H9 (cell line): ENCODE measurements at regions not wholly inside any gene's neighbourhood (a gene's known extent, or its start where the extent isn't known, plus 50 kb on each side); places are given as distances from the start of the nearest gene placed in this dataset.

Experiments
- DNase-seq: peaks from one replicate; pipeline ENCODE4 v3.0.0-alpha.2; 2017
- H2AFZ ChIP-seq: one replicate; pipeline ENCODE4 v1.6.1; 2013; ENCODE audit warnings: mild to moderate bottlenecking, low read length, control low read depth, moderate library complexity
- H2AK5ac ChIP-seq: 2 replicates; pipeline ENCODE4 v1.6.1; 2013; ENCODE audit warnings: low read length, control low read depth, mixed read lengths; ENCODE audit not compliant: insufficient read length
- H2BK120ac ChIP-seq: one replicate; pipeline ENCODE4 v1.6.1; 2013; ENCODE audit warnings: low read depth, mild to moderate bottlenecking, low read length, control low read depth, inconsistent platforms; ENCODE audit not compliant: poor library complexity, severe bottlenecking
- H2BK12ac ChIP-seq: 2 replicates; pipeline ENCODE4 v1.6.1; 2013; ENCODE audit warnings: low read length, control low read depth, mixed read lengths, low read depth; ENCODE audit not compliant: insufficient read length
- H2BK15ac ChIP-seq: 2 replicates; pipeline ENCODE4 v1.6.1; 2013; ENCODE audit warnings: low read depth, low read length, control low read depth
- H2BK20ac ChIP-seq: one replicate; pipeline ENCODE4 v1.6.1; 2013; ENCODE audit warnings: low read depth, mild to moderate bottlenecking, low read length, control low read depth, inconsistent platforms; ENCODE audit not compliant: poor library complexity, severe bottlenecking
- H2BK5ac ChIP-seq: 2 replicates; pipeline ENCODE4 v1.6.1; 2013; ENCODE audit warnings: low read length, control low read depth, mixed read lengths; ENCODE audit not compliant: insufficient read length
- H3K14ac ChIP-seq: 2 replicates; pipeline ENCODE4 v1.6.1; 2013; ENCODE audit warnings: low read length, control low read depth; ENCODE audit not compliant: insufficient read depth
- H3K18ac ChIP-seq: 2 replicates; pipeline ENCODE4 v1.6.1; 2013; ENCODE audit warnings: low read depth, mild to moderate bottlenecking, mixed read lengths, low read length, control low read depth; ENCODE audit not compliant: insufficient read length
- H3K23ac ChIP-seq: 2 replicates; pipeline ENCODE4 v1.6.1; 2013; ENCODE audit warnings: low read length, control low read depth, mixed read lengths, low read depth; ENCODE audit not compliant: insufficient read length
- H3K23me2 ChIP-seq: 2 replicates; pipeline ENCODE4 v1.6.1; 2013; ENCODE audit warnings: low read depth, mild to moderate bottlenecking, mixed read lengths, low read length, control low read depth; ENCODE audit not compliant: insufficient read length, poor library complexity, severe bottlenecking
- H3K27ac ChIP-seq: 2 replicates; pipeline ENCODE4 v1.5.1; 2013; ENCODE audit warnings: low read length, control low read depth, mixed read lengths, low read depth; ENCODE audit not compliant: insufficient read length
- H3K27me3 ChIP-seq: 2 replicates; pipeline ENCODE4 v1.6.1; 2013; ENCODE audit warnings: low read length, control low read depth, inconsistent platforms; ENCODE audit not compliant: insufficient read depth
- H3K4ac ChIP-seq: 2 replicates; pipeline ENCODE4 v1.6.1; 2013; ENCODE audit warnings: low read depth, mild to moderate bottlenecking, control low read depth, inconsistent platforms, low read length, moderate library complexity
- H3K4me1 ChIP-seq: 2 replicates; pipeline ENCODE4 v1.6.1; 2013; ENCODE audit warnings: low read length, control low read depth, inconsistent platforms; ENCODE audit not compliant: insufficient read depth
- H3K4me2 ChIP-seq: 2 replicates; pipeline ENCODE4 v1.6.1; 2013; ENCODE audit warnings: low read length, control low read depth, mixed read lengths; ENCODE audit not compliant: insufficient read length, insufficient read depth
- H3K56ac ChIP-seq: 2 replicates; pipeline ENCODE4 v1.6.1; 2013; ENCODE audit warnings: low read depth, mild to moderate bottlenecking, mixed read lengths, low read length, control low read depth; ENCODE audit not compliant: insufficient read length
- H3K79me1 ChIP-seq: 2 replicates; pipeline ENCODE4 v1.6.1; 2013; ENCODE audit warnings: low read depth, mild to moderate bottlenecking, moderate library complexity, low read length, control low read depth, inconsistent platforms; ENCODE audit not compliant: insufficient read depth, poor library complexity, severe bottlenecking
- H3K79me2 ChIP-seq: 2 replicates; pipeline ENCODE4 v1.6.1; 2013; ENCODE audit warnings: low read length, control low read depth, inconsistent platforms; ENCODE audit not compliant: insufficient read depth
- H3K9ac ChIP-seq: 2 replicates; pipeline ENCODE4 v1.6.1; 2013; ENCODE audit warnings: low read length, control low read depth, mixed read lengths; ENCODE audit not compliant: insufficient read length; ENCODE audit errors: extremely low read depth
- H3K9me3 ChIP-seq: one replicate; pipeline ENCODE4 v1.6.1; 2013; ENCODE audit warnings: low read depth, low read length, inconsistent platforms; ENCODE audit not compliant: control insufficient read depth
- H3T11ph ChIP-seq: one replicate; pipeline ENCODE4 v1.6.1; 2013; ENCODE audit warnings: mild to moderate bottlenecking, low read length, control low read depth, inconsistent platforms
- H4K20me1 ChIP-seq: one replicate; pipeline ENCODE4 v1.6.1; 2013; ENCODE audit not compliant: control insufficient read depth, insufficient read length, insufficient read depth
- H4K5ac ChIP-seq: 2 replicates; pipeline ENCODE4 v1.6.1; 2013; ENCODE audit warnings: low read depth, mild to moderate bottlenecking, mixed read lengths, low read length, control low read depth; ENCODE audit not compliant: insufficient read length
- H4K8ac ChIP-seq: replicated peaks from 2 replicates; pipeline ENCODE4 v1.6.1; 2013; ENCODE audit warnings: low read length, control low read depth, mixed read lengths, low read depth; ENCODE audit not compliant: insufficient read length
- H4K91ac ChIP-seq: 2 replicates; pipeline ENCODE4 v1.6.1; 2013; ENCODE audit warnings: low read depth, mild to moderate bottlenecking, moderate library complexity, mixed read lengths, low read length, control low read depth; ENCODE audit not compliant: insufficient read length
- H3K27ac Mint-ChIP-seq, 3 experiments: 2 replicates in 2 of 3; 3 replicates in 1 of 3; pipeline ENCODE4 v1.8.0; 2020 to 2021; ENCODE audit warnings: mixed read lengths in 3 of 3, mild to moderate bottlenecking in 1 of 3, moderate library complexity in 1 of 3
- H3K27me3 Mint-ChIP-seq: 2 replicates; pipeline ENCODE4 v1.8.0; 2021; ENCODE audit warnings: low read depth, mild to moderate bottlenecking, moderate library complexity, mixed read lengths
- H3K36me3 Mint-ChIP-seq, 3 experiments: 2 replicates in 2 of 3; 3 replicates in 1 of 3; pipeline ENCODE4 v1.8.0; 2020 to 2021; ENCODE audit warnings: low read depth in 3 of 3, mixed read lengths in 3 of 3; ENCODE audit not compliant: insufficient read depth in 1 of 3
- H3K4me1 Mint-ChIP-seq, 2 experiments: 2 replicates each; pipeline ENCODE4 v1.8.0; 2020; ENCODE audit warnings: mixed read lengths in 2 of 2
- H3K4me3 Mint-ChIP-seq, 2 experiments: 2 replicates in 1 of 2; 3 replicates in 1 of 2; pipeline ENCODE4 v1.8.0; 2020 to 2021; ENCODE audit warnings: mild to moderate bottlenecking in 2 of 2, mixed read lengths in 2 of 2, moderate library complexity in 1 of 2
- H3K9me3 Mint-ChIP-seq, 2 experiments: 2 replicates in 1 of 2; 3 replicates in 1 of 2; pipeline ENCODE4 v1.8.0; 2020; ENCODE audit warnings: mild to moderate bottlenecking in 2 of 2, mixed read lengths in 2 of 2, moderate library complexity in 1 of 2
- WGBS: extraction: QIAGEN DNeasy Blood & Tissue Kit; methylation state at CpG from one replicate; pipeline ENCODE4 v1.1.7; 2013; ENCODE audit warnings: missing lambda C conversion rate, low lambda C conversion rate, mixed read lengths; ENCODE audit not compliant: insufficient read length; ENCODE audit errors: extremely low coverage; 5-methylcytosine and 5-hydroxymethylcytosine counted together
- TF ChIP-seq, protein P1 (sequence below): fragments of 200-600 bp; sonication (generic); conservative IDR thresholded peaks from 3 replicates; pipeline ENCODE4 v1.8.0; 2021; ENCODE audit warnings: antibody characterized with exemption, mild to moderate bottlenecking

DNA sequence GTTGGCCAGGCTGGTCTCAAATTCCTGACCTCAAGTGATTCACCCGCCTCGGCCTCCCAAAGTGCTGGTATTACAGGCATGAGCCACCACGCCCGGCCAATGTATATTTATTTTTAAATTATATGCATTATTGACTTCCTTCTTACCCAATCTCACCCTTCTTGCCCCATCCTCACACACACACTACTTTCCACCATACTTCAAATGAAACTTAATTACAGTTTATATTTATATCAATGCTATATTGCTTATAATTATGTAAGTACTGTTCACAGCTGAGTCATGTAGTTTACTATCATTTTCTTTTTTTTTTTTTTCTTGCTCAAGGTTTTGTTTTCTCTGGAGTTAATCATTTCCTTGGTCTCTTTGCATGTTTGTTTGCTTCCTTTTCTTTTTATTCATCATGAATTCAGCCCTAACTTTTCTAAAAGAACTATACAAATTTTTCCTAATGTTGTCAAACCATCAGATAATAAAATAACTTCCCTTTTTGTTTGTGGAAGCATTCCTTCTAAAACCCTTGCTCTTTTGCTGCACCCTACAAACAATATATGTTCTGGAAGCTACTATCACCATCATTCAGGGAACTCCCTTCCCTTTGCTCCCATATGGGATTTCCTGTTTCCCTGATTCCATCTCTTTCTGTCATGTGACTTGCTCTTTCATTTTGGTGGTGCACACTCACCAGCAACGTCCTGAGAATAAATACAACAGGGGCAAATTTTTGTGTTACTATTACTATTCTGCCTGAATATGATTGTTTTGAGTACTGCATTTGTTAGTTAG is 201.7 kb upstream of the SASH1 start:
- H3T11ph ChIP-seq: no peak overlapping the region
- no peak overlapping the region for H2BK120ac ChIP-seq
- H3K9me3 ChIP-seq: no peaks in the 10 kb centered on the region
- Mint-ChIP-seq H3K27ac (no peak overlapping the region), H3K4me3 (no peak overlapping the region), H3K4me1 (0 out of 4 replicates have a peak, but pooled peaks cover 0 to 2% of the 10 kb centered on the region in 2 experiments), H3K9me3 (peaks cover 0 to 7% of the 10 kb centered on the region in 2 experiments; a peak in 1 of 5 replicates), H3K36me3 (peaks cover 0 to 3% (median 0%) of the 10 kb centered on the region in 3 experiments; a peak in 2 of 7 replicates), H3K27me3 (no peaks in the 10 kb centered on the region)
- no peaks in the 10 kb centered on the region for H4K20me1 ChIP-seq
- no peak overlapping the region for H3K56ac ChIP-seq
- no peaks in the 10 kb centered on the region for H3K4me1 ChIP-seq
- H3K27me3 ChIP-seq: no peaks in the 10 kb centered on the region
- H3K18ac ChIP-seq: no peak overlapping the region
- no peaks in the 10 kb centered on the region for H3K23me2 ChIP-seq
- no peak for DNase-seq
- H4K8ac ChIP-seq: no peak overlapping the region
- no CpG with 5 or more reads among the region's 5 CpGs for WGBS
- H3K27ac ChIP-seq: no peak overlapping the region
- H2AFZ ChIP-seq: no peak overlapping the region
- H2BK20ac ChIP-seq: no peak overlapping the region
- no peak overlapping the region for H3K9ac ChIP-seq
- no peak overlapping the region for H3K4me2 ChIP-seq
- no peak overlapping the region for H3K23ac ChIP-seq
- H3K14ac ChIP-seq: no peak overlapping the region
- no peaks in the 10 kb centered on the region for H3K79me1 ChIP-seq
- H3K79me2 ChIP-seq: no peaks in the 10 kb centered on the region
- no peak overlapping the region for H2BK5ac ChIP-seq
- no peak overlapping the region for H4K5ac ChIP-seq
- no peak overlapping the region for H3K4ac ChIP-seq
- H2BK12ac ChIP-seq: no peak overlapping the region
- no peak overlapping the region for H4K91ac ChIP-seq
- H2AK5ac ChIP-seq: no peak overlapping the region
- no peak overlapping the region for H2BK15ac ChIP-seq
- TF ChIP-seq, protein P1, sequence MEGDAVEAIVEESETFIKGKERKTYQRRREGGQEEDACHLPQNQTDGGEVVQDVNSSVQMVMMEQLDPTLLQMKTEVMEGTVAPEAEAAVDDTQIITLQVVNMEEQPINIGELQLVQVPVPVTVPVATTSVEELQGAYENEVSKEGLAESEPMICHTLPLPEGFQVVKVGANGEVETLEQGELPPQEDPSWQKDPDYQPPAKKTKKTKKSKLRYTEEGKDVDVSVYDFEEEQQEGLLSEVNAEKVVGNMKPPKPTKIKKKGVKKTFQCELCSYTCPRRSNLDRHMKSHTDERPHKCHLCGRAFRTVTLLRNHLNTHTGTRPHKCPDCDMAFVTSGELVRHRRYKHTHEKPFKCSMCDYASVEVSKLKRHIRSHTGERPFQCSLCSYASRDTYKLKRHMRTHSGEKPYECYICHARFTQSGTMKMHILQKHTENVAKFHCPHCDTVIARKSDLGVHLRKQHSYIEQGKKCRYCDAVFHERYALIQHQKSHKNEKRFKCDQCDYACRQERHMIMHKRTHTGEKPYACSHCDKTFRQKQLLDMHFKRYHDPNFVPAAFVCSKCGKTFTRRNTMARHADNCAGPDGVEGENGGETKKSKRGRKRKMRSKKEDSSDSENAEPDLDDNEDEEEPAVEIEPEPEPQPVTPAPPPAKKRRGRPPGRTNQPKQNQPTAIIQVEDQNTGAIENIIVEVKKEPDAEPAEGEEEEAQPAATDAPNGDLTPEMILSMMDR: no peak
